GM10266 (cell line): ENCODE measurements at regions not wholly inside any gene's neighbourhood (a gene's known extent, or its start where the extent isn't known, plus 50 kb on each side); places are given as distances from the start of the nearest gene placed in this dataset.

Experiments
- DNase-seq: peaks from one replicate; pipeline ENCODE4 v3.0.0; 2012; ENCODE audit errors: extremely low spot score
- CTCF ChIP-seq: IDR thresholded peaks from 2 replicates; pipeline ENCODE4 v1.5.1; 2012; ENCODE audit warnings: mild to moderate bottlenecking, low read depth; ENCODE audit not compliant: control insufficient read depth, insufficient read depth; ENCODE audit errors: missing control alignments

- no peak for DNase-seq
- no peak for TF ChIP-seq CTCF
Observed at GRCh38 chr22:48531761-48532435, 1295.8 kb downstream of the BRD1 start.

- no peak for DNase-seq
- TF ChIP-seq CTCF, result no peak
Observed at GRCh38 chr22:48531108-48531507, 1296.6 kb downstream of the BRD1 start.

GRCh38 chr22:48530666-48531065 lies 1297.0 kb downstream of the BRD1 start:
- no peak for TF ChIP-seq CTCF

GRCh38 chr22:48528221-48528915 lies 1299.3 kb downstream of the BRD1 start:
- no peak for DNase-seq
- no peak for TF ChIP-seq CTCF

More at GRCh38 chr22:48530666-48531065, 1297.0 kb downstream of the BRD1 start:
- DNase-seq, result no peak

GRCh38 chr22:48523761-48524160 lies 1303.9 kb downstream of the BRD1 start:
- no peak for TF ChIP-seq CTCF
- DNase-seq, result no peak

- DNase-seq, result no peak
- no peak for TF ChIP-seq CTCF
Observed at GRCh38 chr22:48523091-48523490, 1304.6 kb downstream of the BRD1 start.

- no peak for TF ChIP-seq CTCF
- no peak for DNase-seq
Observed at GRCh38 chr22:48522271-48522670, 1305.4 kb downstream of the BRD1 start.
